ENCODE measurements at regions not wholly inside any gene's neighbourhood (a gene's known extent, or its start where the extent isn't known, plus 50 kb on each side); places are given as distances from the start of the nearest gene placed in this dataset.
A peak's percentile ranks its signal among the peaks of the same experiment; 100 is the strongest.

DNA sequence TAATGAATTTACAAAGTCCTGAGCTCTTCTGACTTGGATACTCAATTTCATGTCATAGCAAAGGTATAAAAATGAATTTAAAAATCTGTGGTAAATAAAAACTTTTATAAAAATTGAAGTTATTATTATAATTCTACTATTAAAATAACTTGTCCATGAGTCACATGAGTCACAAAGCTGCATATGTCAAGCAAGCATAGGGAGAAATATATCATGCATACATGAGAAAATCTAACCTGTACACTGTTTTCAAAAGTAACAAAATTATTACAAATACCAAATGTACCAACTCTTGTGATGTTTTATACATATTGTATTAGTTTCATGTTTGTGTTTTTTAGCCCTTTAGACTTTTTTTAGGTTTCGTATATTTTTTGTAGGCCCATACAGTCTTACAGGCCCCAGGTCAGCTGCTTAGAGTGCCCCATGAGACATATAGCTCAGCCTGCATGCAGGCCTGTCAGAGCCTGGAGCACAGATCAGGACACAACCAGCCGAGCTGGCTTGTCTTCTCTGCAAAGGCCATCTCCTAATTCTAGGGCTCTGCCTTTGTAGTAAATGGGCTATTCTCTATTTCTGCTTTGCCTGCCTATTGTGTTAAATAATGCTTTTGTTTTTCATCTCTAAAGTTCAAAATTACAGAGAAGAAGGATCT, 818.7 kb upstream of the TENM3 start:
- DNase-seq: no peak

DNA sequence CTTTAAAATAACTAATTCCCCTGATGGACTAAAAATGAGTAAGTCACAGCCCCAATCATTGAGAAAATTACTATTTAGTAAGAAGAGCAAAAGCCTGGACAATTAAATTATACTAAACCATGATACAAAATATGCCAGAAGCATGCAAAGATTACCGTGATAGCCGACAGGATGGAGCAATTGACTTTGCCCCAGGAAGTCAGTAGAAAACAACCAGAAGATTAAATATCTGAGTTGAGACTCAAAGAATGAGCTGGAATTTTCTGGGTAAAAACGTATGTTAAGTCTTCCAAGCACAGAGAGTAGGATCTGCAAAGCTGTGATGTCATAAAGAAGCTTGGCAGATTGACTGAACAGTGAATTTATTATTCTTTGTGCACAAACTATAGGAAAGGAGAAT, 816.1 kb upstream of the TENM3 start:
- no peak for DNase-seq

DNA sequence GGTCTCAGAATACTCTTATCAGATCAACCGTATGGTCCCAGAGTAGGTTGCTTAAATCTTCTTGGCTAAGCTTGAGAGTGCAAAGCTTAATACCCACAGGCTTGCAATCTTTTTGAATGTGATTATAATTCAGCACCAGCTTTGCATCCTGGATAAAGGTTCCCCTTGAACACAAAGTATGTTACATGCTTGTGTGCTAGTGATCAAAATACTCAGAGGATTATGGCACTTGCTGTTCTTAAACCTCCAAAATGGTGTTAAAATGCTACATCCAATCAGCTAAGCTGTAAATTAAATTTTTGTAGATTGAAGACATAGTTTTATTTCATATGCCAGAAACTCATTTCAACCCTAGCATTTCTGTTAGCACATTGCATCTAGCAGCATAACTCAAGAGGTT, 812.2 kb upstream of the TENM3 start:
- DNase-seq: no peak

DNA sequence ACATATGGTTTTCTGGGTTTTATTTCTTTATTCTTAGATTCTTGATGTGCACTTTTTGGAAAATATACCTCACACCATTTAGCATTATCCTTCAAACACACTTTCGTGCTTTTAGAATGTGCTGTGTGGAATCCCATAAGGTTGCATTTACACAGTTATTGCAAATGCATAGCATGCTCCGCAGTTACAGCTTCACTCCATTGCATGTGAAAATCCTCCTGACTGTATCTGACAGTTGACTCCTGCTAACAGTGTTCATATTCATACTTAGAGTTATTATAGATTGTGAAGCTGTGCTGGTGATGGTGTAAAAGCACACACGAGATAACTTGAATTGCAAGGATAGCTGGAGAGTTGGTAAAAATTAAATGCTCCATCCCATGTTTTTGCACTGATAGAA, 811.5 kb upstream of the TENM3 start:
- no peak for DNase-seq

DNA sequence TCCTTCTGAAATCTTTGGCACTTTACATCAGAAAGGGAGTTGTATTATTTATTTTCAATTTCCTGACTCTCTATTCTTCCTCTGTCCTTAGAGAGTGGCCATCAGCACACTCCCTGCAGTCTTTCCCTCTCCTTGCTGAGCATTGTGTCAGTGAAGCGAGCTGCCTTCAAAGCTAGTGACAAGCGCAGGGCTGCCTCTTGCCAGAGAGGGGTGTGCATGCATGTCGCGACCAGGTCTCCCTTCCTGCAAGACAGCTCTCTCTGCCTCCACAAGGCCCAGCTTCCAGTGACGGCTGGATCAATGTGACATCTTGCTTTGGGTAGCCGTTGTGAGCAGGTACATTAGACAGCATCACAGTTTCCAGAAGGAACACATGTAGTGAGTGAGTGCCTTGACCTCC, 810.9 kb upstream of the TENM3 start:
- no peak for DNase-seq

DNA sequence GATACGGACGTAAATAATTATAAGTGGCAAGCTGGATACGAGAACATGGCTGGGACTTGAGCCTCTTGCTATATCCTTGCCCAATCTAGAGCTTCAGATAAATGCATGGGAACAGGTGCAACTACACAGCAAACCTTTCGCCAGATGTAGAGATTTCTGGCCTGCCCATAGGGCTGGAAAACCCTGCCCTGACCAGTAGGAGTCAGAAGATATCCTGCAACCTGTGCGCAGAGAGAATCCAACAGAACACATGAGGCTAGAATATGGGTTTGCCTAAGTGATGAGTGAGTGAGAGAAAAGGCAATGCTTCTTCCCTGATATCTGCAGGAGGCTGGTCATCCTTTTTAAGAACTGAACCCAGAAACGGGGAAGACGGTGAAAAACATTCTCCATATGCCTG, 805.3 kb upstream of the TENM3 start:
- no peak for DNase-seq

DNA sequence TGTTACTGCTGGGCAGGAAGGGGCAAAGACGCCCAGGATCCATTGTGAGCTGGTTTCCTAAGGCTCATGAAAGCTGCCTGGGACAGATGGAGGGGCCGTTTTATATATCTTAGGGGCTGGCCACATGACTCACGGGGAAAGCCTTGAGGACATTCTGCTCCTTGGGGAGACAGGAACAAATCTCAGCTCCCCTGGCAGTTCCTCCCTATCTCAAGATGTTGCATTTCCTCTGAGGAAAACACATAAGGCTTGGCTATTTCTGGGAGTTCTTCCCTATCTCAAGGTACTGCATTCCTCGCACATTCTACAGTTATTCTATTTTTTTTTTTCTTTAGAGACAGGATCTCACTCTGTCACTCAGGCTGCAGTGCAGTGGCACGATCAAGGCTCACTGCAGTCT, 804.6 kb upstream of the TENM3 start:
- DNase-seq: no peak

DNA sequence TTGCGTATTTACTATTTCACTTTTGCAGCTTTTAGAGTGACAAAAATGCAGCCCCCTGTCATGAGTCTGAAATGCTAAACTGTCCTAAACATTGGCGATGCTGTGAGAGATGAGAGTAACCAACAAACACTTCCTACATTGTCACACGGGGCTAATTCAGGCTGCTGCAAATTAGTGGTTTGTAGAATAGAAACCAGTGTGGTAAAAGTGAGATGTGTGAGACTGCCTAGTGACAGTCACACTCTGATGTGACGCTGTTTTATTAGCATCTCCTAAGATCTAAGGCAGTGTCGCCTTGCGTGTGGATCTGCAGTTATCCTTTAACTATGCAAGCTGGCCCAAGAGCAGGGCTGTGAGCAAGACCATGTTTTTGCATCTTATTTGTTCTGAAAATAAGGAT, 800.2 kb upstream of the TENM3 start:
- no peak for DNase-seq

DNA sequence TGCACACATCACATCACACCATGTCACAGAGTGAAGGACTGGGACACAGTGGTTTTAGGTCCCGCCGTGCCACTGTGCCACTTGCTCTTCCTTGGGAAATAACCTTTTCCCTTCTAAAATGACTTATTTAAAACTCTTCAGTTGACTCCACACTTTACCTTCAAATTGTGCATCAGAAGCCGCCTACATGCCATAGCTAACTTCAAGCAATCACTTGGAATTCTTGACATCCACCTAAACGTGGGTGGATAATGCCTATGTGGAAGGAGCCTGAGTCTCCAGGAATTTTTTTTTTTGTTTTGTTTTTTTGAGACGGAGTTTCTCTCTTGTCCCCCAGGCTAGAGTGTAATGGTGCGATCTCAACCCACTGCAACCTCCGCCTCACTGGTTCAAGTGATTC, 777.4 kb upstream of the TENM3 start:
- no peak for DNase-seq

DNA sequence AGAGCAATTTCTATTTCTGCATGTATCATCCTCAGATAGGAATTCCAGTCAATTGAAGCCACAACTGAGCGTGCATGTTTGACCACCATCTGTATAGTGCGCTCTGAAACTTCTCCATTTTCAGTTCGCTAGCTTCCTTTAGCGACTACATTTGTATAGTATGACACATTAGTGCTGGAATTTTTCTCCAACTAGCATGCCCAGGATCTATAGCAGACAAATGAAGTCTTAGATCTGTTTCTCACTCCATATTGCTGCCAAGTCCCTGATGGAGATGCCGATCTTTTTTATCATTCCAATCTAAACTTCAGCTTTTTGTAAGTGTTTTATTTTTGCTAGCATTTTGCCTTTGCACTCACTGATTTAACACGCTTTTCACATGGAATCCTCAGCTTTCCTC, 774.8 kb upstream of the TENM3 start:
- no peak for DNase-seq

DNA sequence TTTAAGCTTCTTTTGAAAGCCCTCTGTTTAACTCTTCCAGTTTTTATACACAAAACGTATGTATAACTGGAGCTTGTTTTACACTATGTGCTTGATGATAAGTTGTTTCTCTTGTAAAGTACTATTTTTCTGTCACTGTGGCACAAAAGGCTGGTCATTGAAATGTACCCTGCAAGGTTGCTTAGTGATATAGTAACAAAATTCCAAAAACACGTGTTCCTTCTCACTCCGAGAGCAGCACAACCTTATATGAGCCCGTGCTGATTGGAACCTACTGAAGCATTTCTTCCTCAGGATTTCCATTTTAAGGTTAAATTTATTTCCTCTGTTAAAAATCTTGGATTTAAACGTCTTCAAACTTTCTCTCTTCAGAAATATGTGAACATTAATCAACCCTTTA, 772.9 kb upstream of the TENM3 start:
- DNase-seq: no peak

DNA sequence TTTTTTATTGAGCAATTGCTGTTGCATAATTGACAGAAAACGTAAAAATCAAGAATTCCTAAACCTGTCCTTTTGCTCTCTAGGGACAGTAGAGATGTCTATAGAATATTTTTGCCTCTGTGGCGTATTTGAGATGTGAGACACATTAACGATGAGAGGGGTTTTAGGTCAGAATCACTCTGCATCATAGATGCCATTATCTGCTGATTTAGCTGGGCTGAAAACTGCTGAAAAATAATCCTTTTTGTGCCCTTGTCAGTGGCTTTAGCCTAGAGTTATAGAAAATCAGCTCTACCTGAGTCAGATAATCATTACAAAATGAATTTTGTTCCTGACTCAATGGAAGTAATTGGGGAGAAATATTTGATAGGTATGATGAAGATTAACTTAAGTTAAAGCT, 767.8 kb upstream of the TENM3 start:
- DNase-seq: no peak

DNA sequence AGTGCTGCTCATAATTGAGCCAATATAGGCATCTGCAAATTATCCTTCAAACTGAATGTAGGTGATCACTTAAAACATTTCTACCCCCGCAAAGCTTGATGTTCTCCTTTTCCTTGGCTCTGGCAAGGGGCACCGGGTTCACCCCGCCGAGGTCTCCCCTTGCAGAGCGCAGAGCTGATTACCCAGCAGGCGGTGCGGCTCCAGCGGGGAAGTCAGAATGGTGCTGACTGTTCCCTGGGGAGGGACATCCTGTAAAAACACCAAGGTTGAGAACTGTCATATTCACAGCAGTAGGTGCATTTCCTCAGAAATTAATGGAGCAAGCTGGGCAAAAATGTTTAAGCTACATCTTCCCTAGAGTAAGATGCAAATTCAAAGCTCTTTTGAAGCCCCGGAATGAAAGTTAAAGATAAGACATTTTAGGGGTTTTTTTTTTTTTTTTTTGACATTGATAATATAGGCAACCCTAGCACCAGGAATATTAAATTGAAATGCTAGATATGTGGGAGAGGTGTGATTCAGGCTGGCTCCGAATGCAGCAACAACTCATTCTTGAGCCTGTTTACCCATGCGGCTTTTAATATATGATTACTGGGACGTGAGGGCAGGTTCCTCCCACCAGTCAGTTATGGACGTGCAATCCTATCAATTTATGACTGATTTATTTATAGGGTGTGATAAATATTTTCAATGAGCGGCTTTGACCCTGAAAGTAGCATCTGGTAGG, 767.3 kb upstream of the TENM3 start:
- no peak for DNase-seq

DNA sequence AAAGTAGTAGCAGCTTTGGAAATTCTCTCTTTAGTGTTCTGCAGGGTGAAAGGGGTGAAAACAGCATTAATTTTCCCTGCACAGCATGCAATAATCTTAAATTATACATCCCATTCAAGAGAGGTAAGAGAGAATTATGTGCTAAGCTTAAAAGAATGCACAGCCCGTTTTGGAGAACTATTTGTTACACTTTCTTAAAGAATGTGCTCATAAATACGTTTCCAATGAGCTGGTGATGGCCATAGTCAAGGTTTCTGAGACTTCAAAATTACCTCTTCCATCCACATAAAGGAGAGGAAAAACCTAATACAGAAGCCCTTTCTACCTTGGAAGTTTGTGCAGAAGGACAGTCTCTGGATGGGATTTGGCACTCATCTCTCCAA, 766.7 kb upstream of the TENM3 start:
- no peak for DNase-seq

DNA sequence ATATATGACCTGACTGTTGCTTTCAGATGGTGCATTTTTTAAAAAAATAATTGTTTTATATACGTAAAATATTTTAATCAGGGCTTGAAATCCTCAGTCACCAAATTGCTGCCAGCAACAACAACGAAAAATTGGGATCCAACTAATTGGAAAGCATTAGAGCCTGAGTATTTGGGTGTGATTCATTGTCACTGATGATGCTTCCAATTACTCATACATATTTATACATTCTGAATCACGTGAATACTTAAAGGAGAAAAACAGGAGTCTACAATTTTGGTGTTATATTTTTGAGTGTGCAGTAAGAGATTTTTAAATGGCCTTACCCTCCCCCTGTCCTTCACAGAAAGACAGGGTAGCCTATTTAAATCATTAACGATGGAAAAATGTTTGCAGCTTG, 765.6 kb upstream of the TENM3 start:
- no peak for DNase-seq

DNA sequence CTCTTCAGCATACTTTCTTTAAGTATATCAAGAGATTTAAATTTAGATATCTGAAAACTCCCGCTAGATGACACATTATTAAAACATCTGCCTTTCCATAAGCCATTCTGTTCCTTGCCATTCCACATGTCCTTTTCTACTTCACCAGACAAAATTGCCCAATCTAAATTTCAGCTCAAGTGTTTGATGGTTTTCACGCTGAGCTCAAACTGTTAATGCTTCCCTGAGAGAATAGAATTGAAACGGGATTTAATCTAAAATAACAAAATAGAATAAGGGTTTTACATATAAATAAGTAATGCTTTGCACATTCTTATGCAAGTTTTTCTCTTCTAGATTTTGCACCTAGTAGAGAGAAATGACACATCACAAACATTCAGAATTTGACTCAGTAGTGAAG, 764.5 kb upstream of the TENM3 start:
- DNase-seq: no peak

DNA sequence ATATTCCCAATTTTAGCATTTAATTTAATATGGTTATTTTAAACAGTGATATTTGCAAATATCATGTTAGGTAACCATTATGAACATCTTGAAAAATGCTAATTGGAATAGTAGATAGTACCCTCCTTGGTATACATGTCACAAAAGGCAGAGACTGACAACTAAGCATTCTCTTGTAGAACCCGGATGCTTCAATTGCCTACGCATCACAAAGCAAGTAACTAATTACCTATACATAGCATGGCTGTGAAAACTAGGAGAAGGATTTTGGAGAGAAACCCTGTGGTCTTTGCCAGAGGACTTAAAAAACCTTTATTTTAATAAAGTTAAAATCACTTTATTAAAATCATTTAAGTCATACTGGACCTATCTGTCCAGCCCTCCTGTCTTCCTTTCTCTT, 764.1 kb upstream of the TENM3 start:
- DNase-seq: no peak

DNA sequence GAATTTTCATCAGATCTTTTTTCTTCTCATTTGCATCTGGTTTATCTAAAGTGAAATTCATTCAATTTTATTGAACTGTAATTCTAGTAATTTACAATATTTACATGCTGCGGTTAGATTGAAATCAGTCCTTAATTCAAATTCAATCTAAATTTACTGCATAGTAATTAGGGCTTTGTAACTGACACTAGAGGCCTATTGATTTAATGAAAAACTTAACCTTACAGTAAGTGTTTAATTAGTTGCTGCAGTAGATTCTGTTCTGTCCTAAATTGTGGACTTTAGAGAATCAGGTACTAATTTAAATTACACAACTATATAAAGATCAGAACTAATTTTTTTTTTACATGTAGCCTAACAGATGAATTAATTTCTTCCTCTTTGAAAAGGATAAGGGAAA, 758.8 kb upstream of the TENM3 start:
- DNase-seq: no peak

DNA sequence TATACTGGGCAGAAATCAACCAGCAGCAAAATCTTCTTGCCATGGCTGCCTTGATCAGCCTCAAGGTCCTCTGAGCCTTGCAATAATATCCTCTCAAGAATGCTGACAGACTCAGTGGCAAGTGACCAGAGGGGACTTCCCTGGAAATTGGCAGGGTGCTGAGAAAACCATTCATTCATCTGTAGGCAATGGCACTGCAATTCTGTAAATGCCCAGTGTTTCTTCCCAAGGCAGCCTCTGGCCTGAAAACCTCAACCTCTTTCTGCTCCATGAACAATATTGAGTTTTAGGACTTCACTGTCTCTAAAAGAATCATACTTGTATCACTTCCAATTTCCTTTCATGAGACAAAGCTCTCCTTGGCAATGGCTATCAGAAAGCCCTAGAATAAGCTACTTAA, 754.3 kb upstream of the TENM3 start:
- no peak for DNase-seq

DNA sequence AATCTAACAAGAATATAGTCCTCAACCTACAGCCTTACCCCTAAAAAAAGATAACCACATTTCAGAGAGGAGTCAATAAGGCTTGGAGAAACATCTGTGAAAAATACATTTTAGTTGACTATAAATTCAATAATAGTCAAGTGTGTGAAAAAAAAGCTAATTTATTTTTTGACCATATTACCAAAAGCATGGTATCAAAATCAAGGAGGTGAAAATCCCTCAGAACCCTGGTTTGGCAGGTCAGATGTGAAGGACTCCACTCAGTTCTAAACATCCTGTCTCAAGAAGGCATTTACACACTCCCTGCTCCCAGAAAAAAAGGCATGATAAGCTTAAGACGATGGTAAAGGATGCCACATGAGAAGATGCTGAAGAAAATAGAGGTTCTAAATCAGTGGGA, 745.1 kb upstream of the TENM3 start:
- DNase-seq: no peak

DNA sequence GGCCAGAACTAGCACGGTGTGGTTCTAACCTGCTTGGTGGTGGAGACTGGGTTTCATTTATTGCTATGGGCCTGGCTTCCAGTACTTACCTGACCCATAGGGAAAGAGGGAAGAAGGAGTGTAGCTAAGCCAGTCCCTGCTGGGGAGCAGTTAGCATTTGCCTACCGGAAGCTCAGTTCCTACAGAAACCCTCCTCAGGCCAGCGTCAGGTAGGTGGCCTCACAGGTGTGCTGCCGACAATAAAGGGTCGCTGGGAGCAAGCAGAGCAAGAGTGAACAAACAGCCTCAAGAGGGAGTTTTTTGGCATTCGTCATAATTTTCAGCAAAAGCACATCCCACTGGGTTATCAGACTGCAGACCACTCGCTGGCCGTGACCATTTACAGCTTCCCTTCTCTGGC, 740.6 kb upstream of the TENM3 start:
- DNase-seq: no peak

DNA sequence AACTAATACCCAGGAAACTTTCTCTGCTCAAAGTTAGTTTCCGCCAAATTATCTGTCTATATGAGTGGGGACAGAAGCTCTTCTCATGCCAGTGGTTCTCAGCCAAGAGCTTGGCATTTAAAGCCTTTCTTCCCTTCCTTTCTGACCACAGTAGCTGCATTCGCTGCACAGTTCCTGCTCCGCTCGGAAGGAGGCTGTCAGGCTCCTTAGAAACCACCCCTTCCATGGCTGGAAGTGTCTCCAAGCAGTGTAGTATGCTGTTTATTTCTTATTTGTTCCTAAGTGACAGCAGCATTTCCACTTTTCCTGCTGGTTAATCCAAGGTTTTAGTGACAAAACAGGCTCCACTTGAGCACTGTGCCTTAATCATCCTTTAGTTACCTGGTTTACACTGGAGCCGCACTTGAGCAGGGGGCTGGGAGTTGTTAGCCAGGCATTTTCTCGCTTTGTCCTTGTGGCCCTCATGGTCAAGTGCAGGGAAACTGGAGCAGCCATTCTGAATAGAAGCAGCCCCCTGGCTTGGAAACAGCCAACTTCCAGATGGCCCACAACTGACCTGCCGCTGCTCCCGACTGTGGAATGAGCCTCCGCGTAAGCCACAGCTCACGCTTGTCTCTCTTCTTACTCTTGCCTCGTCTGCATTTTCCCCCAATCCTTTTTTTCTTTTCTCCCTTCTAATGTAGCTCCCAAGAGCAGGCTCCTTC, 739.4 kb upstream of the TENM3 start:
- no peak for DNase-seq

DNA sequence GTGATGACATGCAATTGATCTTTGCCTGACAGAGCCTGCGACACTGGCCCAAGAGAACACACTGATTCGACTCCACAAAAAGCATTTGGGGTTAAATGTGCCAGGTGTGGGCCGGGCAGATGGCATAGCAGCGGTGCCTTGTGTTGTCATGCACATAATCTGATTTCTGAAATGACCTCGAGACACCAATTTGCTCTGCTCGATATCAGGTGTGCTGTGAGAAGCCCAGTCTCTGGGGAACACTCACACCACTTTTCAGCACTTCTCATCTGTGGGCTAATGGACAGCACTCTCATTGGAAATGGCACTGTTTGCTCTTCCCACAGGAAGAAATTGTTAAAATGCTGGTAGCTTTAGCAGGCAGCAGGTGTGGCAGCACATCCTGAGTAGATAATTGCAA, 738.3 kb upstream of the TENM3 start:
- DNase-seq: peak; percentile 76

DNA sequence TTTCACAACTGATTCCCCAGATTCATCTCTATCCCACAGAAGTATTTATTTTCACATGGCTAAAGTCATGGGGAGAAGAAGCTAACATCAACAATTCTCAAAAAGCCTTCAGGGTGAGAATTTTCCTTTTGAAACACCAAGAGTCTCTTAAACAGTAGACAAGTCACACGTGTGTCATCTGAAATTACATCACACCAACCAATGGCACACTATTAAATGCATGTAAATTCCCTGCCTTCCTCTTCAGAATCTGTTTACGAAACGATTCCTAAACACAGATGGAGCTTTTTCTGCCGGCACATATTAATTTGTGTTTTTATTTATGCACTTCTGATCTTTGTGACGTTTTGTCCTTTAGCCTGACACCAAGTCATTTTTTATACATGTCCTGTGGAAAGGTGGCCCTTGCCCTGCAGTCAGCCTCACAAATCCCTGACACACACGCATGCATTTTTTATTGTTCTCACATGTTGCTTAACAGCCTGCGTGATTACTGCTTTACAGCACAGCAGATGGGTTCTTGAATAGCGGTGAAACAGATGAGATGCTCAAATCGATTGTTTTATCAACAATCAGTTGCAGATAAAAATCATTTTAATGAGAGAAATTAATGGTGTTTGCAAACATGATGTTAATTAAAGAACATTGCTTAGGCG, 735.9 kb upstream of the TENM3 start:
- peak; percentile 84 for DNase-seq
